WTC11 (cell line): ENCODE measurements at regions not wholly inside any gene's neighbourhood (a gene's known extent, or its start where the extent isn't known, plus 50 kb on each side); places are given as distances from the start of the nearest gene placed in this dataset.

ENCODE experiments used
- ATAC-seq: fragments of 200-7000 bp; cut with Tn5 transposase; 2 replicates; pipeline ENCODE4 v1.10.0; 2021; ENCODE audit warnings: mild to moderate bottlenecking, moderate library complexity
- CTCF ChIA-PET: fragments of 300-600 bp; sonication (Branson Sonifier 250); formaldehyde crosslinking; loops from one replicate; lab custom pipeline; 2021; ENCODE audit warnings: antibody characterized with exemption; lab: Charles Lee
- POLR2A ChIA-PET: fragments of 350-600 bp; sonication (Branson Sonifier 250); formaldehyde crosslinking; loops from one replicate; lab custom pipeline; 2021; ENCODE audit warnings: antibody characterized with exemption; lab: Charles Lee
- DNase-seq: peaks from one replicate; pipeline ENCODE4 v3.0.0; 2021; ENCODE audit warnings: low spot score
- H3K27ac Mint-ChIP-seq: 2 replicates; pipeline ENCODE4 v1.8.0; 2021; ENCODE audit warnings: mixed read lengths
- H3K27me3 Mint-ChIP-seq: 2 replicates; pipeline ENCODE4 v1.8.0; 2021; ENCODE audit warnings: low read depth, mild to moderate bottlenecking, moderate library complexity, mixed read lengths
- H3K36me3 Mint-ChIP-seq: 2 replicates; pipeline ENCODE4 v1.8.0; 2021; ENCODE audit warnings: mixed read lengths
- H3K4me1 Mint-ChIP-seq: 2 replicates; pipeline ENCODE4 v1.8.0; 2022; ENCODE audit warnings: mixed read lengths
- H3K4me3 Mint-ChIP-seq: 2 replicates; pipeline ENCODE4 v1.8.0; 2021; ENCODE audit warnings: mild to moderate bottlenecking, moderate library complexity, mixed read lengths
- H3K9me3 Mint-ChIP-seq: 2 replicates; pipeline ENCODE4 v1.8.0; 2021; ENCODE audit warnings: mixed read lengths
- ATF1 ChIP-seq: sonication (generic); formaldehyde crosslinking; IDR thresholded peaks from 2 replicates; pipeline ENCODE4 v1.8.1; 2023; ENCODE audit warnings: mild to moderate bottlenecking, moderate library complexity, missing genetic modification reagents
- ELF4 ChIP-seq: sonication (generic); formaldehyde crosslinking; IDR thresholded peaks from 2 replicates; pipeline ENCODE4 v1.8.1; 2022; ENCODE audit warnings: low read depth, mild to moderate bottlenecking, moderate library complexity, missing genetic modification reagents
- EMX1 ChIP-seq: fragments of 250-450 bp; sonication (Bioruptor Pico); IDR thresholded peaks from 2 replicates; pipeline ENCODE4 v1.8.0; 2021; ENCODE audit warnings: mild to moderate bottlenecking
- FOXK1 ChIP-seq: sonication (generic); formaldehyde crosslinking; IDR thresholded peaks from 2 replicates; pipeline ENCODE4 v1.8.0; 2022; ENCODE audit warnings: mild to moderate bottlenecking, moderate library complexity, missing genetic modification reagents
- IRF2 ChIP-seq: sonication (generic); formaldehyde crosslinking; IDR thresholded peaks from 2 replicates; pipeline ENCODE4 v1.8.0; 2022; ENCODE audit warnings: low read depth, missing genetic modification reagents, borderline replicate concordance
- JUN ChIP-seq: sonication (generic); formaldehyde crosslinking; IDR thresholded peaks from 2 replicates; pipeline ENCODE4 v1.8.0; 2023; ENCODE audit warnings: mild to moderate bottlenecking, missing genetic modification reagents
- KAT7 ChIP-seq: sonication (generic); formaldehyde crosslinking; IDR thresholded peaks from 2 replicates; pipeline ENCODE4 v1.8.1; 2023; ENCODE audit warnings: missing genetic modification reagents, mild to moderate bottlenecking, borderline replicate concordance
- MYBL2 ChIP-seq: sonication (generic); formaldehyde crosslinking; IDR thresholded peaks from 2 replicates; pipeline ENCODE4 v1.8.1; 2023; ENCODE audit warnings: mild to moderate bottlenecking, moderate library complexity, missing genetic modification reagents
- PRRX2 ChIP-seq: fragments of 250-450 bp; sonication (Bioruptor Pico); IDR thresholded peaks from 2 replicates; pipeline ENCODE4 v1.8.0; 2021; ENCODE audit warnings: mild to moderate bottlenecking
- SOX15 ChIP-seq: fragments of 250-450 bp; sonication (Bioruptor Pico); IDR thresholded peaks from 2 replicates; pipeline ENCODE4 v1.9.0; 2021; ENCODE audit warnings: mild to moderate bottlenecking
- TCF7 ChIP-seq: sonication (generic); formaldehyde crosslinking; IDR thresholded peaks from 2 replicates; pipeline ENCODE4 v1.8.0; 2022; ENCODE audit warnings: mild to moderate bottlenecking, low read depth, missing genetic modification reagents, moderate library complexity
- TP53 ChIP-seq: sonication (generic); formaldehyde crosslinking; IDR thresholded peaks from 2 replicates; pipeline ENCODE4 v1.8.1; 2023; ENCODE audit warnings: mild to moderate bottlenecking, missing genetic modification reagents
- ZNF138 ChIP-seq: sonication (generic); formaldehyde crosslinking; conservative IDR thresholded peaks from 2 replicates; pipeline ENCODE4 v1.8.1; 2022; ENCODE audit warnings: mild to moderate bottlenecking, moderate library complexity, missing genetic modification reagents
- ZNF232 ChIP-seq: sonication (generic); formaldehyde crosslinking; IDR thresholded peaks from 2 replicates; pipeline ENCODE4 v1.8.0; 2022; ENCODE audit warnings: mild to moderate bottlenecking, missing genetic modification reagents
- ZNF263 ChIP-seq: sonication (generic); formaldehyde crosslinking; IDR thresholded peaks from 2 replicates; pipeline ENCODE4 v1.8.1; 2022; ENCODE audit warnings: low read depth, mild to moderate bottlenecking, moderate library complexity, missing genetic modification reagents
- TF ChIP-seq, protein P1 (sequence below): fragments of 250-450 bp; sonication (Bioruptor Pico); conservative IDR thresholded peaks from 2 replicates; pipeline ENCODE4 v1.9.0; 2021; ENCODE audit warnings: mild to moderate bottlenecking
- TF ChIP-seq, protein P2 (sequence below): sonication (generic); formaldehyde crosslinking; IDR thresholded peaks from 2 replicates; pipeline ENCODE4 v1.8.0; 2023; ENCODE audit warnings: missing genetic modification reagents
- TF ChIP-seq, protein P3 (sequence below): sonication (generic); formaldehyde crosslinking; IDR thresholded peaks from 2 replicates; pipeline ENCODE4 v1.8.1; 2022; ENCODE audit warnings: low read depth, mild to moderate bottlenecking, moderate library complexity, missing genetic modification reagents, borderline replicate concordance
- TF ChIP-seq, protein P4 (sequence below): fragments of 250-450 bp; sonication (Bioruptor Pico); IDR thresholded peaks from 2 replicates; pipeline ENCODE4 v1.9.0; 2021; ENCODE audit warnings: mild to moderate bottlenecking, borderline replicate concordance
- TF ChIP-seq, protein P5 (sequence below): sonication (generic); formaldehyde crosslinking; IDR thresholded peaks from 2 replicates; pipeline ENCODE4 v1.8.1; 2022; ENCODE audit warnings: missing genetic modification reagents, borderline replicate concordance

DNA sequence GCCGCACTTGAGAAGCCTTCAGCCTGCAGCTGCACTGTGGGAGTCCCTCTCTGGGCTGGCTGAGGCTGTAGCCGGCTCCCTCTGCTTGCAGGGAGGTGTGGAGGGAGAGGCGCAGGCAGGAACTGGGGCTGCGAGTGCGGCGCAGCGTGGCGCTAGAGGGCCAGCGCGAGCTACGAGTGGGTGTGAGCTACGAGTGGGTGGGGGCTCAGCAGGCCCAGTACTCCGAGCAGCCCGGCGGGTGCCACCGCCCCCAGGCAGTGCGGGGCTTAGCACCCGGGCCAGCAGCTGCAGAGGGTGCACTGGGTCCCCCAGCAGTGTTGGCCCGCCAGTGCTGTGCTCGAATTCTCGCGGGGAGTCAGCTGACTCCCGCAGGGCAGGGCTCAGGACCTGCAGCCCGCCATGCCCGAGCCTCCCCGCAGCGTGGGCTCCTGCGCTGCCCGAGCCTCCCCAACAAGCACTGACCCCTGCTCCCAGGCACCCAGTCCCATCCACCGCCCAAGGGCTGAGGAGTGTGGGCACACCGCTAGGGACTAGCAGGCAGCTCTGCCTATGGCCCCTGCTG, 1620.1 kb downstream of the BRINP3 start:
- Mint-ChIP-seq H3K27ac (no peak overlapping the region), H3K27me3 (no peaks in the 10 kb centered on the region), H3K4me3 (no peak overlapping the region), H3K4me1 (peaks cover 8% of the 10 kb centered on the region), H3K9me3 (peaks cover 21% of the 10 kb centered on the region), H3K36me3 (no peaks in the 10 kb centered on the region; the same call in 1 of the 2 replicates)
- TF ChIP-seq, protein P1, sequence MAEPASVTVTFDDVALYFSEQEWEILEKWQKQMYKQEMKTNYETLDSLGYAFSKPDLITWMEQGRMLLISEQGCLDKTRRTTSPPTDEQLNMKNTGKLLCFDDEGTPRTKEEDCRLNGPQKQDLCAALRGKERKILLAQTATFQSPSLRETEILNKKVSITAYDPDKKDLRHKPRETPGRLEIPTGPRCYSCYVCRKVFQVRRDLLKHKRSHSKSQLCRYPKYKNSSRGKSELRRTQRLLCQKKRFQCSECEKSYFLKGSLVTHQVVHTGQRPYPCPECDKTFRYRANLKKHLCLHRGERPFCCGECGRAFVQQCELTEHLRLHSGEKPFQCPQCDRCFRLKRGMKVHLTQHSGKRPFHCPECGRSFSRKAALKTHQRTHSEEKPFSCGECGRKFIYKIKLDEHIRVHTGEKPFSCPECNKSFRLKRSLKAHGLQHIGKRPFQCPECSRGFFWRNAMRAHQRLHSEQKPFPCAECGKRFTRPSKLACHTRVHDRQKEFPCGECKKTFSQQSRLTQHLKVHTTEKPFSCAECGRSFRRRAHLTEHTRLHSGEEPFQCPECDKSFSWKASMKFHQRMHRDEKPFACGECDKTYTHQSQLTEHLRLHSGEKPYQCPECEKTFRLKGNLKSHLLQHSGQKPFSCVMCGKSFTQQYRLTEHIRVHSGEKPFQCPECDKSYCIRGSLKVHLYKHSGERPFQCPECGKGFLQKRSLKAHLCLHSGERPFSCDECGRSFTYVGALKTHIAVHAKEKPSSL (CRISPR knock-in tag) = no peak
- TF ChIP-seq IRF2 (CRISPR knock-in tag) (no peak), FOXK1 (no peak)
- ATAC-seq (no peak), DNase-seq (no peak)
- CTCF ChIA-PET = interaction anchor here (1.1 kb wide), 1 partner anchor 75 kb away, joined by 4 read pairs; no protein-coding TSS in a partner anchor
- POLR2A ChIA-PET = interaction anchor here (0.6 kb wide), 1 partner anchor 222 kb away, joined by 4 read pairs; no protein-coding TSS in a partner anchor

DNA sequence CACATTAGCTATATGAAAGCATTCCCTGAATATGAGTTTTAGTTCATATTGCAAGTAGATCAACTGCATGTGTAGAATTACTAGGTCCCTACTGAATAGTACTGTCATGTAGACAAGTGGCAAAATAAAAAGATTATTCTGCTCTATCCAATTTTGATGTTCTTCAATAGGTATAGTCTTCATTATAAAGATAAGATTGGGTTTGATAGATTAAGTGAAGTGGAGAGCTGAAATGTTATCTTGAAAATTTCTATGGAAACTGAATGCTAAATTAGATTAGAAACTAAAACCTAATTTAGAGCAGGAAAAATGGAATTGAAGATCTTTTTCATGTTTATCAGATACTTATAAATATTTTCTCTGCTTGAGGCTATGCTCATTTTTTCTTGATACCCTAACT, 1610.0 kb downstream of the BRINP3 start:
- no peak for ATAC-seq
- POLR2A ChIA-PET = no interaction called here
- Mint-ChIP-seq H3K27ac (no peak overlapping the region), H3K27me3 (no peaks in the 10 kb centered on the region), H3K9me3 (no peaks in the 10 kb centered on the region), H3K4me1 (no peaks in the 10 kb centered on the region), H3K36me3 (no peaks in the 10 kb centered on the region), H3K4me3 (no peak overlapping the region)
- DNase-seq = no peak
- CTCF ChIA-PET = no interaction called here
- TF ChIP-seq, protein P2, sequence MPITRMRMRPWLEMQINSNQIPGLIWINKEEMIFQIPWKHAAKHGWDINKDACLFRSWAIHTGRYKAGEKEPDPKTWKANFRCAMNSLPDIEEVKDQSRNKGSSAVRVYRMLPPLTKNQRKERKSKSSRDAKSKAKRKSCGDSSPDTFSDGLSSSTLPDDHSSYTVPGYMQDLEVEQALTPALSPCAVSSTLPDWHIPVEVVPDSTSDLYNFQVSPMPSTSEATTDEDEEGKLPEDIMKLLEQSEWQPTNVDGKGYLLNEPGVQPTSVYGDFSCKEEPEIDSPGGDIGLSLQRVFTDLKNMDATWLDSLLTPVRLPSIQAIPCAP = no peak
- no peak for TF ChIP-seq ZNF263
- no peak for TF ChIP-seq PRRX2 (CRISPR knock-in tag)
- TF ChIP-seq JUN (CRISPR knock-in tag) = no peak
- no peak for TF ChIP-seq ATF1 (CRISPR knock-in tag)

DNA sequence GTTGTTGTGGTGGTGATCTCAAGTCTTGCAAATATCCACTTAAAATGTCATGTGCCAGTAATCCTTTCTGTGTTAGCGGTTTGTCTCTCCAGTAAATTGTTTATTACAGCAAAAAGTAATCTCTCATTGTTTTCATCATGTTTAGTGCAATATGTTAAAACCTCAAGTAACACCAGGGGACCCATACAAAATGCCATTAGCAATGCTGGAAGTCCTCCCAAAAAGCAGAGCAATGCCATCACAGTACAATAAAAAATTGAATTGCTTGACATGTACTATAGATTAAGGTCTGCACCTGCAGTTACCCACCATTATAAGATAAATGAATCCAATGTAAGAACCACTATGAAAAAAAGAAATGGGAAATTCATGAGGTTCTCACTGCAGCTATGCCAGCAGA, 1606.5 kb downstream of the BRINP3 start:
- TF ChIP-seq ZNF232 (CRISPR knock-in tag) = no peak
- TF ChIP-seq ELF4 (CRISPR knock-in tag) = no peak
- no peak for TF ChIP-seq TCF7 (CRISPR knock-in tag)
- TF ChIP-seq, protein P3, sequence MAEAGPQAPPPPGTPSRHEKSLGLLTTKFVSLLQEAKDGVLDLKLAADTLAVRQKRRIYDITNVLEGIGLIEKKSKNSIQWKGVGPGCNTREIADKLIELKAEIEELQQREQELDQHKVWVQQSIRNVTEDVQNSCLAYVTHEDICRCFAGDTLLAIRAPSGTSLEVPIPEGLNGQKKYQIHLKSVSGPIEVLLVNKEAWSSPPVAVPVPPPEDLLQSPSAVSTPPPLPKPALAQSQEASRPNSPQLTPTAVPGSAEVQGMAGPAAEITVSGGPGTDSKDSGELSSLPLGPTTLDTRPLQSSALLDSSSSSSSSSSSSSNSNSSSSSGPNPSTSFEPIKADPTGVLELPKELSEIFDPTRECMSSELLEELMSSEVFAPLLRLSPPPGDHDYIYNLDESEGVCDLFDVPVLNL (CRISPR knock-in tag) = no peak
- TF ChIP-seq TP53 (CRISPR knock-in tag) = no peak
- TF ChIP-seq MYBL2 (CRISPR knock-in tag) = no peak
- no peak for TF ChIP-seq EMX1 (CRISPR knock-in tag)
- TF ChIP-seq KAT7 (CRISPR knock-in tag) = no peak
- no peaks in the 10 kb centered on the region for H3K27me3 Mint-ChIP-seq
- no peak for DNase-seq
- no peak for ATAC-seq
- no peaks in the 10 kb centered on the region for H3K4me1 Mint-ChIP-seq
- CTCF ChIA-PET = no interaction called here
- no peaks in the 10 kb centered on the region for H3K36me3 Mint-ChIP-seq
- H3K9me3 Mint-ChIP-seq = no peaks in the 10 kb centered on the region
- POLR2A ChIA-PET = no interaction called here
- H3K27ac Mint-ChIP-seq = no peak overlapping the region
- H3K4me3 Mint-ChIP-seq = no peak overlapping the region

DNA sequence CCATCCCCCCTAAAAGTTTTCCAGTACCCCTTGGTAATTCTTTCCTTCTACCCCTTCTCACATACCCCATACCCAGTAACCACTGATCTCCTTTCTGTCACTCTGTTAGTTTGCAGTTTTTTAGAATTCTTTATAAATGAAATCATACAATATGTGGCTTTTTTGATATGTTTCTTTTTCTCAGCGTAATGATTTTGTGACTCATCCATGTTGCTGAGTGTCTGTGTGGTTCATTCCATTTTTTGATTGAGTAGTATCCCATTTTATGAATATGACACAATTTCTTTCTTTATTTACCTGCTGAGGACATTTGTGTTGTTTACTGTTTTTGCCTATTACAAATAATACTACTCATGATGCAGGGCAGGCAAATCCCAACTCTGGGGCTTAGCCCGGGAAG, 1605.3 kb downstream of the BRINP3 start:
- DNase-seq (no peak), ATAC-seq (no peak)
- no peaks in the 10 kb centered on the region for H3K36me3 Mint-ChIP-seq
- POLR2A ChIA-PET = no interaction called here
- no peak overlapping the region for H3K4me3 Mint-ChIP-seq
- H3K27ac Mint-ChIP-seq = no peak overlapping the region
- no peaks in the 10 kb centered on the region for H3K9me3 Mint-ChIP-seq
- H3K27me3 Mint-ChIP-seq = no peaks in the 10 kb centered on the region
- CTCF ChIA-PET = no interaction called here
- no peaks in the 10 kb centered on the region for H3K4me1 Mint-ChIP-seq
- TF ChIP-seq ZNF138 (CRISPR knock-in tag) (no peak), SOX15 (CRISPR knock-in tag) (no peak)
- TF ChIP-seq, protein P4, sequence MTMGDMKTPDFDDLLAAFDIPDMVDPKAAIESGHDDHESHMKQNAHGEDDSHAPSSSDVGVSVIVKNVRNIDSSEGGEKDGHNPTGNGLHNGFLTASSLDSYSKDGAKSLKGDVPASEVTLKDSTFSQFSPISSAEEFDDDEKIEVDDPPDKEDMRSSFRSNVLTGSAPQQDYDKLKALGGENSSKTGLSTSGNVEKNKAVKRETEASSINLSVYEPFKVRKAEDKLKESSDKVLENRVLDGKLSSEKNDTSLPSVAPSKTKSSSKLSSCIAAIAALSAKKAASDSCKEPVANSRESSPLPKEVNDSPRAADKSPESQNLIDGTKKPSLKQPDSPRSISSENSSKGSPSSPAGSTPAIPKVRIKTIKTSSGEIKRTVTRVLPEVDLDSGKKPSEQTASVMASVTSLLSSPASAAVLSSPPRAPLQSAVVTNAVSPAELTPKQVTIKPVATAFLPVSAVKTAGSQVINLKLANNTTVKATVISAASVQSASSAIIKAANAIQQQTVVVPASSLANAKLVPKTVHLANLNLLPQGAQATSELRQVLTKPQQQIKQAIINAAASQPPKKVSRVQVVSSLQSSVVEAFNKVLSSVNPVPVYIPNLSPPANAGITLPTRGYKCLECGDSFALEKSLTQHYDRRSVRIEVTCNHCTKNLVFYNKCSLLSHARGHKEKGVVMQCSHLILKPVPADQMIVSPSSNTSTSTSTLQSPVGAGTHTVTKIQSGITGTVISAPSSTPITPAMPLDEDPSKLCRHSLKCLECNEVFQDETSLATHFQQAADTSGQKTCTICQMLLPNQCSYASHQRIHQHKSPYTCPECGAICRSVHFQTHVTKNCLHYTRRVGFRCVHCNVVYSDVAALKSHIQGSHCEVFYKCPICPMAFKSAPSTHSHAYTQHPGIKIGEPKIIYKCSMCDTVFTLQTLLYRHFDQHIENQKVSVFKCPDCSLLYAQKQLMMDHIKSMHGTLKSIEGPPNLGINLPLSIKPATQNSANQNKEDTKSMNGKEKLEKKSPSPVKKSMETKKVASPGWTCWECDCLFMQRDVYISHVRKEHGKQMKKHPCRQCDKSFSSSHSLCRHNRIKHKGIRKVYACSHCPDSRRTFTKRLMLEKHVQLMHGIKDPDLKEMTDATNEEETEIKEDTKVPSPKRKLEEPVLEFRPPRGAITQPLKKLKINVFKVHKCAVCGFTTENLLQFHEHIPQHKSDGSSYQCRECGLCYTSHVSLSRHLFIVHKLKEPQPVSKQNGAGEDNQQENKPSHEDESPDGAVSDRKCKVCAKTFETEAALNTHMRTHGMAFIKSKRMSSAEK (CRISPR knock-in tag) = no peak
- TF ChIP-seq, protein P5, sequence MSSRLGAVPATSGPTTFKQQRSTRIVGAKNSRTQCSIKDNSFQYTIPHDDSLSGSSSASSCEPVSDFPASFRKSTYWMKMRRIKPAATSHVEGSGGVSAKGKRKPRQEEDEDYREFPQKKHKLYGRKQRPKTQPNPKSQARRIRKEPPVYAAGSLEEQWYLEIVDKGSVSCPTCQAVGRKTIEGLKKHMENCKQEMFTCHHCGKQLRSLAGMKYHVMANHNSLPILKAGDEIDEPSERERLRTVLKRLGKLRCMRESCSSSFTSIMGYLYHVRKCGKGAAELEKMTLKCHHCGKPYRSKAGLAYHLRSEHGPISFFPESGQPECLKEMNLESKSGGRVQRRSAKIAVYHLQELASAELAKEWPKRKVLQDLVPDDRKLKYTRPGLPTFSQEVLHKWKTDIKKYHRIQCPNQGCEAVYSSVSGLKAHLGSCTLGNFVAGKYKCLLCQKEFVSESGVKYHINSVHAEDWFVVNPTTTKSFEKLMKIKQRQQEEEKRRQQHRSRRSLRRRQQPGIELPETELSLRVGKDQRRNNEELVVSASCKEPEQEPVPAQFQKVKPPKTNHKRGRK = no peak
